ENCODE measurements at regions not wholly inside any gene's neighbourhood (a gene's known extent, or its start where the extent isn't known, plus 50 kb on each side); places are given as distances from the start of the nearest gene placed in this dataset.

DNA sequence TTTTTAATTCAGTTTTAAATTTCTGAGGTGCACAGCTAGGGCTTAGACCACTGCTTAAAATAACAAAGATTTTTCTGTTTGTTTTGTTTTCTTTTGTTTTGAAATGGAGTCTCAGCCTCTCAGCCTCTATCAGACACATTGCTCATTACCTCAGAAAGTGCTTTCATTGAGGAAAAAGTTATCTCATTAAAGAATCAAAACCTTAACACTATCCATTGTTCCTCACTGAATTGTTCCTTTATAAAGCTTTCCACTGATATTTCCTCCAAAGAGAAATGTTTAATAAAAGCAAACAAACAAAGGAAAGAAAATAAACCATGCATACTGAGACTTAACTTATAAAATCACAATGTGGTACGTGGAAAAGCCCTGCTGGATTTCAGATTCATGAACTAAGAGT lies 63.8 kb downstream of the SIPA1L2 start:
- TF ChIP-seq, protein P1, sequence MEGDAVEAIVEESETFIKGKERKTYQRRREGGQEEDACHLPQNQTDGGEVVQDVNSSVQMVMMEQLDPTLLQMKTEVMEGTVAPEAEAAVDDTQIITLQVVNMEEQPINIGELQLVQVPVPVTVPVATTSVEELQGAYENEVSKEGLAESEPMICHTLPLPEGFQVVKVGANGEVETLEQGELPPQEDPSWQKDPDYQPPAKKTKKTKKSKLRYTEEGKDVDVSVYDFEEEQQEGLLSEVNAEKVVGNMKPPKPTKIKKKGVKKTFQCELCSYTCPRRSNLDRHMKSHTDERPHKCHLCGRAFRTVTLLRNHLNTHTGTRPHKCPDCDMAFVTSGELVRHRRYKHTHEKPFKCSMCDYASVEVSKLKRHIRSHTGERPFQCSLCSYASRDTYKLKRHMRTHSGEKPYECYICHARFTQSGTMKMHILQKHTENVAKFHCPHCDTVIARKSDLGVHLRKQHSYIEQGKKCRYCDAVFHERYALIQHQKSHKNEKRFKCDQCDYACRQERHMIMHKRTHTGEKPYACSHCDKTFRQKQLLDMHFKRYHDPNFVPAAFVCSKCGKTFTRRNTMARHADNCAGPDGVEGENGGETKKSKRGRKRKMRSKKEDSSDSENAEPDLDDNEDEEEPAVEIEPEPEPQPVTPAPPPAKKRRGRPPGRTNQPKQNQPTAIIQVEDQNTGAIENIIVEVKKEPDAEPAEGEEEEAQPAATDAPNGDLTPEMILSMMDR (IDR thresholded peaks at IDR 0.05): no peak
- no peak for TF ChIP-seq POLR2A (IDR thresholded peaks at IDR 0.05)

All from Peyer's patch (tissue), 4 donors.